ENCODE measurements at regions not wholly inside any gene's neighbourhood (a gene's known extent, or its start where the extent isn't known, plus 50 kb on each side); places are given as distances from the start of the nearest gene placed in this dataset.
"Not testable (repeated sequence)": the region's sequence is repeated elsewhere in the genome, so short reads cannot be mapped to it uniquely, and the experiment has no call there.

DNA sequence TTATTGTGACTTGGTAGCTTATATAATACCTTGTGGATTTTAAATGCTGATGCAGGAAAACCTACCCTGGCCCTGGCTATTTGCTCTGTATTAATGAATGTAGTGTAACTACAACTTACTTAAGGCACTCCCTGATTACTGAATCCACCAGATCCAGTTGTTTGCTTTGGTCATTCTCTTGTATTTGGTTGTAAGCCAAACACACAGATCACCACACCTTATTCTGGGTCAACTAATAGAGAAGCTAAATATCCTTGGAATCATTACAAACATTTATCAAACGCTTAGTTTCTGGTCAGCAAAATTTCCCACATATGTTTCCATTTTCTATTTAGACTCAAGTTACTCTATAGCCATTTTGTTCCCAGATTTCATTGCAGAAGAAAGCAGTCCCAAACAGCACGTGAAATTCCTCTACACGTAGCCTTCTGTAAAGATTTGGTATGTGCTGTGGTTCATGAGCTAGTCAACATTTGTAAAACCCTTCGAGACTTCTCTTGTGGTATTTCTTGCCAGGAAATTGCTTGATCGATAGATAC, 322.6 kb downstream of the MEX3B start:
- DNase-seq (ENCODE audit: low read depth) = no peak
- TF ChIP-seq, protein P1, sequence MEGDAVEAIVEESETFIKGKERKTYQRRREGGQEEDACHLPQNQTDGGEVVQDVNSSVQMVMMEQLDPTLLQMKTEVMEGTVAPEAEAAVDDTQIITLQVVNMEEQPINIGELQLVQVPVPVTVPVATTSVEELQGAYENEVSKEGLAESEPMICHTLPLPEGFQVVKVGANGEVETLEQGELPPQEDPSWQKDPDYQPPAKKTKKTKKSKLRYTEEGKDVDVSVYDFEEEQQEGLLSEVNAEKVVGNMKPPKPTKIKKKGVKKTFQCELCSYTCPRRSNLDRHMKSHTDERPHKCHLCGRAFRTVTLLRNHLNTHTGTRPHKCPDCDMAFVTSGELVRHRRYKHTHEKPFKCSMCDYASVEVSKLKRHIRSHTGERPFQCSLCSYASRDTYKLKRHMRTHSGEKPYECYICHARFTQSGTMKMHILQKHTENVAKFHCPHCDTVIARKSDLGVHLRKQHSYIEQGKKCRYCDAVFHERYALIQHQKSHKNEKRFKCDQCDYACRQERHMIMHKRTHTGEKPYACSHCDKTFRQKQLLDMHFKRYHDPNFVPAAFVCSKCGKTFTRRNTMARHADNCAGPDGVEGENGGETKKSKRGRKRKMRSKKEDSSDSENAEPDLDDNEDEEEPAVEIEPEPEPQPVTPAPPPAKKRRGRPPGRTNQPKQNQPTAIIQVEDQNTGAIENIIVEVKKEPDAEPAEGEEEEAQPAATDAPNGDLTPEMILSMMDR (conservative IDR thresholded peaks at IDR 0.05; ENCODE audit: low read depth, low read length) = no peak
- no peak overlapping the region for H3K4me3 ChIP-seq (ENCODE audit: low read depth, low read length)

DNA sequence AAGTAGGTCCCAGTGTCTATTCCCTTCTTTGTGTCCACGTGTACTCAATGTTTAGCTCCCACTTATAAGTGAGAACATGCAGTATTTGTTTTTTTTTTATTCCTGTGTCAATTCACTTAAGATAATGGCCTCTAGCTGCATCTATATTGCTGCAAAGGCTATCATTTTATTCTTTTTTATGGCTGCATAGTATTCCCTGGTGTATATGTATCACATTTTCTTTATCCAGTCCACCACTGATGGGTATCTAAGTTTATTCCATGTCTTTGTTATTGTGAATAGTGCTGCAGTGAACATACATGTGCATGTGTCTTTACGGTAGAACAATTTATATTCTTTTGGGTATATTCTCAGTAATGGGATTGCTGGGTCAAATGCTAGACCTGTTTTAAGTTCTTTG, 329.4 kb downstream of the MEX3B start:
- DNase-seq (ENCODE audit: low read depth); H3K4me3 ChIP-seq (ENCODE audit: low read depth, low read length): not testable (repeated sequence)

- H3K4me3 ChIP-seq (ENCODE audit: low read depth, low read length) = no peak overlapping the region
- DNase-seq (ENCODE audit: low read depth) = no peak
- TF ChIP-seq, protein P1 (conservative IDR thresholded peaks at IDR 0.05; ENCODE audit: low read depth, low read length) = no peak
Measured at GRCh38 chr15:81710328-81710727, 335.5 kb downstream of the MEX3B start.

DNA sequence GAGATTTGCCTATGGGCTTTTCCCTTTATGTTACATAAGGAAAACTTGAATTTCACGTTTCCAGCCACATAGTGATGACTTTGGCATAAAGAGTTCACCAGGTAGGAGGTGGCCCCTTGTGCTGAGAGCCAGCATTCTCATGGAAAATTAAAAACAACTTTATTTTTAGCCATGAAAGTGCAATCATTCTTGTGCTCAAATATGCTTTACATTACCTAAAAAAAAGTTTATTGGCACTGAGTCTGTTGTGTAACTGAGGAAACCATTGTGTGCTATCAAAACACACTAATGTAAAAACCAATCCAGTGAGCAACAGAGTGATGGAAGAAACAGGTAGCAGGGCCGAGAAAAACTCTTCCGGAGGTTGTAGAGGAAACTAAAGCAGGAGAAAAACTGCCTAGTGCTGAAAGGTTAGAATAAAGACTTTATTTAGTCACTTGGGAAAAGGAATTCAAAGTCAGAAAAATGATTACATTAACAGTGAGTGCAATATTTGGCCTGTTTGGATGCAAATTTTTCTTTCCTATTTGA, 332.9 kb upstream of the TMC3 start:
- not testable (repeated sequence) for DNase-seq (ENCODE audit: low read depth); H3K4me3 ChIP-seq (ENCODE audit: low read depth, low read length)

DNA sequence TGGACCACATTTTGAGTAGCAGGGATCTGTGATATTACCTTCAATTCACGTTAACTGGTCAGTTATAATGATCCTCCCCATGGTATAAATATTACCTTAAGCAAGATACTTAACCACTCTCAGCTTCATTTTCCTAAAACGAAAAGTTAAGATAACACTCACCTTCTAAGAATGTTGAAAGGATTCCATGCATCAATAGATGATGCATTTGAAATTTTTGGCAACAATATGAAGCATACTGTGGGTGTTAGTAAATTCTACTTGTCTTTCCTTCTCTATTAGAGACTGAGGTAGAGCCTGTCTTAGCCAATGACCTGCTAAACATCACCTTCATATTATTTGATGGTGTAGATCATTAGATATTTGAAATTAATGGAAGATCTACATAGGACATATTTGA, 331.7 kb upstream of the TMC3 start:
- not testable (repeated sequence) for DNase-seq (ENCODE audit: low read depth); H3K4me3 ChIP-seq (ENCODE audit: low read depth, low read length)

DNA sequence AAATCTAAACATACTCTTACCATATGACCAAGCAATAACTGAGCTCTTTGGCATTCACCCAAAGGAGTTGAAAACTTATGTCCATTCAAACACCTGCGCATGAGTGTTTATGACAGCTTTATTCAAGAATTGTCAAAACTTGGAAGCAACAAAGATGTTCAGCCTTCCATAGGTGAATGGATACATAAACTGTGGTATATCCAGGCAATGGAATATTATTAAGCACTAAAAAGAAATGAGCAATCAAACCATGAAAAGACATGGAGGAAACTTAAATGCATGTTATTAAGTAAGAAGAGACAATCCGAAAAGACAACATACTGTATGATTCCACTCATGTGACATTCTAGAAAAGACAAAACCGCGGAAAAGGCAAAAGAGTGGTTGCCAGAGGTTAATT, 312.0 kb upstream of the TMC3 start:
- H3K4me3 ChIP-seq (ENCODE audit: low read depth, low read length) = no peak overlapping the region
- DNase-seq (ENCODE audit: low read depth) = no peak
- TF ChIP-seq, protein P1 (conservative IDR thresholded peaks at IDR 0.05; ENCODE audit: low read depth, low read length) = no peak

DNA sequence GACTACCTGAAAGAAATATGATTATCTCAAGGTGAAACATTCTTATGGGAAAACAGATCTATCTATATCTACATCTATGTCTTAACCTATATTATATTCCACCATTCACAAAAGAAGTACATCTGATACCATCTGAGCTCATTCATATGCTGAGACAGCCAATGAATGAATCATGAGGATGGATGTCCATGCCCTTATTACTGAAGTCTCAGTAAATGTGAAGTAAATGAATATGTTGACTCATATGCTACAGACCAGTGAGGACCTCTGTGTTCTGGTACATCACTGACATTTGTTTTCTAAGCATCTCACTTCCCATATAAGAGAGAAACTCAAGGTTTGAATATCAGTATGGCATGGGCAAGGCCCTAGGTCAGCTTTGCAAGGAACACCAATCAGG, 311.2 kb upstream of the TMC3 start:
- TF ChIP-seq, protein P1 (conservative IDR thresholded peaks at IDR 0.05; ENCODE audit: low read depth, low read length) = no peak

GRCh38 chr15:81680829-81681228, 306.8 kb upstream of the TMC3 start:
- H3K4me3 ChIP-seq (ENCODE audit: low read depth, low read length) = no peak overlapping the region
- no peak for DNase-seq (ENCODE audit: low read depth)
- TF ChIP-seq, protein P1 (conservative IDR thresholded peaks at IDR 0.05; ENCODE audit: low read depth, low read length) = no peak

More for the DNA sequence above, 311.2 kb upstream of the TMC3 start:
- no peak for DNase-seq (ENCODE audit: low read depth)
- no peak overlapping the region for H3K4me3 ChIP-seq (ENCODE audit: low read depth, low read length)

GRCh38 chr15:81666839-81667238, 292.8 kb upstream of the TMC3 start:
- no peak for DNase-seq (ENCODE audit: low read depth)
- no peak overlapping the region for H3K4me3 ChIP-seq (ENCODE audit: low read depth, low read length)
- TF ChIP-seq, protein P1 (conservative IDR thresholded peaks at IDR 0.05; ENCODE audit: low read depth, low read length) = no peak

Measured in epithelial cell of proximal tubule (primary cell).